Neural progenitor cell (in vitro differentiated cells): ENCODE measurements at regions not wholly inside any gene's neighbourhood (a gene's known extent, or its start where the extent isn't known, plus 50 kb on each side); places are given as distances from the start of the nearest gene placed in this dataset.

Source experiments
- EZH2 ChIP-seq: fragments of 200-600 bp; sonication (generic); IDR thresholded peaks from 2 replicates; pipeline ENCODE4 v1.6.1; 2017; ENCODE audit warnings: antibody characterized with exemption, mild to moderate bottlenecking, moderate library complexity
- TF ChIP-seq, protein P1 (sequence below): fragments of 200-600 bp; sonication (generic); IDR thresholded peaks from 2 replicates; pipeline ENCODE4 v1.5.1; 2017; ENCODE audit warnings: antibody characterized with exemption, mild to moderate bottlenecking

- TF ChIP-seq, protein P1, sequence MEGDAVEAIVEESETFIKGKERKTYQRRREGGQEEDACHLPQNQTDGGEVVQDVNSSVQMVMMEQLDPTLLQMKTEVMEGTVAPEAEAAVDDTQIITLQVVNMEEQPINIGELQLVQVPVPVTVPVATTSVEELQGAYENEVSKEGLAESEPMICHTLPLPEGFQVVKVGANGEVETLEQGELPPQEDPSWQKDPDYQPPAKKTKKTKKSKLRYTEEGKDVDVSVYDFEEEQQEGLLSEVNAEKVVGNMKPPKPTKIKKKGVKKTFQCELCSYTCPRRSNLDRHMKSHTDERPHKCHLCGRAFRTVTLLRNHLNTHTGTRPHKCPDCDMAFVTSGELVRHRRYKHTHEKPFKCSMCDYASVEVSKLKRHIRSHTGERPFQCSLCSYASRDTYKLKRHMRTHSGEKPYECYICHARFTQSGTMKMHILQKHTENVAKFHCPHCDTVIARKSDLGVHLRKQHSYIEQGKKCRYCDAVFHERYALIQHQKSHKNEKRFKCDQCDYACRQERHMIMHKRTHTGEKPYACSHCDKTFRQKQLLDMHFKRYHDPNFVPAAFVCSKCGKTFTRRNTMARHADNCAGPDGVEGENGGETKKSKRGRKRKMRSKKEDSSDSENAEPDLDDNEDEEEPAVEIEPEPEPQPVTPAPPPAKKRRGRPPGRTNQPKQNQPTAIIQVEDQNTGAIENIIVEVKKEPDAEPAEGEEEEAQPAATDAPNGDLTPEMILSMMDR = no peak
- no peak for TF ChIP-seq EZH2
Measured at GRCh38 chr13:58235454-58235853, 603.9 kb downstream of the PCDH17 start.
